ENCODE measurements at regions not wholly inside any gene's neighbourhood (a gene's known extent, or its start where the extent isn't known, plus 50 kb on each side); places are given as distances from the start of the nearest gene placed in this dataset.

DNA sequence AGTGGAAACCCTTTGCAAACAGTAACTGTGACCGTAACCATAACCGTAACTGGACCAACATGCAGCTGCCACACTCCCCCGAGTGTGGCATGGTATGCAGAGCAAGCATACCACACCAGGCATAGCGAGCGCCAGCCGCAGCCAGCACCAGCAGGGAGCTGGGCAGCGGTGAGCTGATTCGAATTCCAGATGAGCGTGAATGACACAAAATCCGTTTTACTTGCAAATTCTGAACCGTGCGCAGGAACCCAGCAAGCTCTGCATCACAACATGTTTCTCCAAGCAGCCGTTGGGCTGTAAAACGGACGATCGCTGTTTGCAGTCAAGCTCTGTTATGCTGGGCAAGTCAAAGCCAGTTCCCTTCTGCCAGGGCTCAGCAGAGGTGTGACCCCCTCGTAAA, 111.1 kb downstream of the OAT start:
- TF ChIP-seq, protein P1, sequence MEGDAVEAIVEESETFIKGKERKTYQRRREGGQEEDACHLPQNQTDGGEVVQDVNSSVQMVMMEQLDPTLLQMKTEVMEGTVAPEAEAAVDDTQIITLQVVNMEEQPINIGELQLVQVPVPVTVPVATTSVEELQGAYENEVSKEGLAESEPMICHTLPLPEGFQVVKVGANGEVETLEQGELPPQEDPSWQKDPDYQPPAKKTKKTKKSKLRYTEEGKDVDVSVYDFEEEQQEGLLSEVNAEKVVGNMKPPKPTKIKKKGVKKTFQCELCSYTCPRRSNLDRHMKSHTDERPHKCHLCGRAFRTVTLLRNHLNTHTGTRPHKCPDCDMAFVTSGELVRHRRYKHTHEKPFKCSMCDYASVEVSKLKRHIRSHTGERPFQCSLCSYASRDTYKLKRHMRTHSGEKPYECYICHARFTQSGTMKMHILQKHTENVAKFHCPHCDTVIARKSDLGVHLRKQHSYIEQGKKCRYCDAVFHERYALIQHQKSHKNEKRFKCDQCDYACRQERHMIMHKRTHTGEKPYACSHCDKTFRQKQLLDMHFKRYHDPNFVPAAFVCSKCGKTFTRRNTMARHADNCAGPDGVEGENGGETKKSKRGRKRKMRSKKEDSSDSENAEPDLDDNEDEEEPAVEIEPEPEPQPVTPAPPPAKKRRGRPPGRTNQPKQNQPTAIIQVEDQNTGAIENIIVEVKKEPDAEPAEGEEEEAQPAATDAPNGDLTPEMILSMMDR (IDR thresholded peaks at IDR 0.05; ENCODE audit: poor library complexity): no peak
- TF ChIP-seq EZH2 (IDR thresholded peaks at IDR 0.05; ENCODE audit: borderline replicate concordance) (no peak), EZH2phosphoT487 (IDR thresholded peaks at IDR 0.05; ENCODE audit: low read depth, severe bottlenecking, unreplicated experiment) (no peak)
